HG02938 (cell line): ENCODE measurements at regions not wholly inside any gene's neighbourhood (a gene's known extent, or its start where the extent isn't known, plus 50 kb on each side); places are given as distances from the start of the nearest gene placed in this dataset.

Source experiments
- ATAC-seq: cut with Tn5 transposase; IDR thresholded peaks from one replicate; pipeline ENCODE4 v1.9.1; 2021; ENCODE audit warnings: mild to moderate bottlenecking, moderate library complexity; ENCODE audit not compliant: unreplicated experiment

- ATAC-seq = no peak
Measured at GRCh38 chr2:7207631-7208030, 290.4 kb downstream of the RNF144A start.

DNA sequence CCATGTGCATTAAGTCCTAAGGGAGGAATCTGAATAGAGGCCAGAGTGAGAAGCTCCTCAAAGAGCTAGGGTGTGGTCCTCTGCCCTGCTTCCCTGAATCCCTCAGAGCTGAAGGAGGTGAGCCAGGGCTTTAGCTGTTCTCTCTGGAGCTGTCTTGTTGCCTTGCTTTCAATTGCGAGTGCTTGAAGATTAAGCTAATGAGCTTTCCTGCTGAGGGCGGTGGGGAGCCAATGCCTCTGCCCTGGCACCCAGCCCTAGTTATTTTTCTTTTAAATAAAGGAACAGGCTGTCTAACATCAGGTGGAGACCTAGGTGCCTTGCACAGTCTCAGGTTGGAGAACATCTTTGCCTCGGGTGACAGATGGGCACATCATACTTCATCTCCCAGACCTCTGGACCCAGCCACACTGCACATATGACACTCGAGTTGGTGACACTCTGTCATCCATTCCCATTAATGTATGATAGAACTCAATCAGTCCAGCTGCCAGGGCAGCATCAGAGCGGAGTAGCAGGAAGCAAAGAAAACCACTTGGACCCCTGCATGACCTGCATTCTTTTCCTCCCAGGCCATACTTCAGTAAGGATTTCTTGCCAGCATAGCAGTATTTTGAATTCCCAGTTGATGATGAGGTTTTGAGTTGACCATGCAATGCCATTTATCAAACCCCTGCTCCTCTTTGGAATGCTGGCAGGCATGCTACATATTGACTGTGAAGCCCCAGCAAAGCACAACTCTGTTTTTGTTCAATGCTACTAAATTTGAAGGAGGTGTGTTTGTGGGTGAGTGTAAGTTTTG lies 292.7 kb downstream of the RNF144A start:
- no peak for ATAC-seq

DNA sequence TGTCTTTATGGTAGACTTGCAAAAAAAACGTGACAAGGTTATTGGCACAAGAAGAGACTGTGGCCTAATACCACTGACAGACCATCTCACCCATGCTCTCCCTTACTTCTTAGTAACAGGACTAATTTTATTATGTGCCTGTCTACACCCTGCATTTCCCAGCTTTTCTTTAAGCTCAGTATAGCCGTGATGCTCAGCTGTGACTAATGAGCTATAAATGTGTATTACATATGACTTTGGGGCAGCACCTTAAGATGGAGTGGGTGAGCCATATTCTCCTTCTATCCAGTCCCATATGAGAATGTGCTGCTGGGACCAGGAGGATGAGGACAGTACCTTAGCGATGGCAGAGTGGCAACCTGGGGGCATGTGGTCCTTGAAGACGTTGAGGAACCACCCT lies 293.5 kb downstream of the RNF144A start:
- ATAC-seq = no peak

DNA sequence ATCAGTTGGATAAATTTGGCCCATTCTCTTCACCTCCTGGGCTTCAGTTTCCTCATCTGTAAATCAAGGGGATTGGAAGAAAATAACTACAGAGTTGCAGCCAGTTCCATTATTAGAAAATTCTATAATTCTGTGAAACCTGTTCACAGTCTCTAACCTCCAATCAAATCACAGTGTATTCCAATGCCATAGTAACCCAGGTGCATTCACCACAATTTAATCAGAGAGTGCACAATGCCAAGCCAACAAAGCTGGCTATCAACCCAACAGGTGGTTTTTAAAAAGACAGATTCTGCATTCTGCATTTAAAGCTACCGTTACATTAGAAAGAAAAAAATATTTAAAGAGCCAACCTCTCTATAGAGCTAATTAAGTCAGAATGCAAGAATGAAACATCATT lies 308.6 kb downstream of the RNF144A start:
- no peak for ATAC-seq

DNA sequence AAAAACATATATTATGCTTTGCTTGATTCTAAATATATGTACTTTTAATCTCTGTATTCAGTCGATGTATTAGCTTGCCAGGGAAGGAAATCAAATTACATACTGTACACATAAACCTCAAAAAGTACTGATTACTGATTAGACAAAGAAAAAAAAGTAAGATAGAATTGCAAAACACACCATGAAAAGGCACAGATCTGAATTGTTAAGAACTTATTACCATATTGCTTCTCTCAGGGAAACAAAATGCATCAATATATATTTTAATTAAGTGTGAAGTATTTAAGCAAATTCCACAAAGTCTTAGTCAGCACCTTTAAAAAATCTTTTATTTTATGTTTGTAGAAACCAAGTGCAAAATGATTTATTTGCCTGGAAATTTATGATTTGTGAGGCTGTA lies 309.3 kb downstream of the RNF144A start:
- no peak for ATAC-seq

- no peak for ATAC-seq
Measured at GRCh38 chr2:7233126-7233525, 315.9 kb downstream of the RNF144A start.

- ATAC-seq = no peak
Measured at GRCh38 chr2:7237466-7237865, 320.3 kb downstream of the RNF144A start.

- ATAC-seq = no peak
Measured at GRCh38 chr2:7239078-7239477, 321.9 kb downstream of the RNF144A start.

DNA sequence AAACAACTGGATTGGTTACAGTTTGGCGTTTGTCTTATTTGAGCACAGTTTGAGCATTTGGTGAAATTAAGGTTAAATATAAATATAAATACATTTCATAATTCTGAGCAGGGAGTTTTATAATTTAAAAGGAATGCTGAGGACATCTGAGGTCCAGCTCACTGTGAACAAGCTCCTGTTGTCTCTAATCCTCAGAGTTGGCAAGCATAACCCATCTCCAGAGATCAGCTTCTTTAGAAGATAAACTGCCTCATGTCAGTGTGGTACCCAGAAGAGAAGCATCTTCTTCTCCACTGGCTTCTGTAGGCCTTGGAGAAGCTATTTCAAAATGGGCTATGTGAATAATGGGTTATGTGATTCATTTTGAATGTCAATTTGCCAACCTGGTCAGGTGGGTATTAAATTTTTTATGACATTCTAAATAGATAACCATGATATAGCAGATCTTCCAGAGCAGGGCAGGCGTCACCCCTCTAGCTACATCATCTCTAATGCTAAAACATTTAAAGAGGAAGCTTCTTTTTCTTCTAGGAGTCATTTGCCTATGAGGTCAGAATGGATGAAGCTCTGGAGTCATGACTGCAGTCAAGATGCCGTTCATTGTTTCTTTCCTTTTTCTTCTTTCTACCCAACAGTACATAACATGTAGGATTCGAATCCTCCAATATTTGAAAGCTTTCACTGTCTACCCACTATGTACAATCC lies 324.0 kb downstream of the RNF144A start:
- no peak for ATAC-seq

DNA sequence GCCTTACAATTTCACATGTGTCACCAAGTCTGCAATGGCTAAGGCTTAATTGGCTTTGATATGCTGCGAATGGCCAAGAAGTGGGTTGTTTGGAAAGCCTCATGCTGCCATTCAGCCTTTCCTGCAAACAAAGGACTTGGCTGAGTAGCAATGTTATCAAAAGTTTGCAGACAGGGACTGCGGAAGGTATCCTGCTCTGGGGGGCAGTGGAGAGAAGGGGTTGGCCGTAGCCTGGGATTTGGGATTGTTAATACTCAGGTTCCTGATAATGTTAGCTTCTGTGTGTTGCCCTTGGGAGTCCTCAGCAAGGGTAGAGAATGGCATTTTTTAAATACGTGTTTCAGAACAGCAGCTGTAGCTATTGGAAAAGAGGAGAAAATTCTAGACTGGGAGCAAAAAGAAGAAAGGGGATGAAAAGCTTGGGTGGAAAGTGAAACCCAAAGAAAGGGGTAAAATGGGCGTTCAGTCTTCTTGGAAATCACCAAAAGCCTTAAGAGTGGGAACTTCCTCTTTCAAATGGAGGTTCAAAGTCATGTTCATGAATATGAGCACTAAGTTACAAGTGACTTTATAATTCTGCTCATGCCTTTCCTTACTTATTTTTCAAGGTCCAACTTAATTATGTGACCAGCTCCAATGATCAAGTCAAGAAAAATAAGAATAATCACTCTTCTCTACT lies 325.1 kb downstream of the RNF144A start:
- ATAC-seq = no peak

DNA sequence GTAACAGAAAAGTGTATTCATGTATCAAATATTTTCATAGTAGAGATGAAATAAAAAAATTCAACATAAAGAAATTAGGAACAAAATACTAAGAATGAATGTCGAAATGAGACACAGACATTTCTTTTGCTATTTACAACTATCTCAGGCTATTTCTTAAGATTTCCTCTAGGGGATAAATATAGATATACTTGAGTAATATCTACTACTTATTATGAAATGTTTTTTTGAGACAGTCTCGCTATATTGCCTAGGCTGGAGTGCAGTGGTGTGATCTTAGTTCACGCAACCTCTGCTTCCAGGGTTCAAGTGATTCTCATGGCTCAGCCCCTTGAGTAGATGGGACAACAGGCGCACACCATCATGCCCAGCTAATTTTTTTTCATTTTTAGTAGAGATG lies 326.1 kb downstream of the RNF144A start:
- ATAC-seq = no peak

DNA sequence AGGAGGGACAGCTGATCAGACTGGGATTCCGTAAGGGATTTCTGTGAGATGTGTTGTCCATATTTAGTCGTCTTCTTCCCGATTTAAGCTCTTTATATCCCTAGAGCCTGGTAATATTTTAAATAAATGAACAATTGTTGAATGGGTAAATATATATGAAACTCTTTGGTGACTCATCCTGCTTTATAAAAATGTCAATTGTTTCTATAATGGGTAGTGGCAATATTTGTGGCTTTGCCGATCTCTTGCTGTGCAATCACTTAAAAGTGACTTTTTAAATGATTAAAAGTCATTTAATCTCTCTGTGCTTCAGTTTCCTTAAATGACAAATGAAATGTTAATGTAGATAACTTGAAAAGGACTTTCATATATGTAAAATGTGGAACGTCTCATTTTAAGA lies 339.2 kb downstream of the RNF144A start:
- ATAC-seq = no peak

DNA sequence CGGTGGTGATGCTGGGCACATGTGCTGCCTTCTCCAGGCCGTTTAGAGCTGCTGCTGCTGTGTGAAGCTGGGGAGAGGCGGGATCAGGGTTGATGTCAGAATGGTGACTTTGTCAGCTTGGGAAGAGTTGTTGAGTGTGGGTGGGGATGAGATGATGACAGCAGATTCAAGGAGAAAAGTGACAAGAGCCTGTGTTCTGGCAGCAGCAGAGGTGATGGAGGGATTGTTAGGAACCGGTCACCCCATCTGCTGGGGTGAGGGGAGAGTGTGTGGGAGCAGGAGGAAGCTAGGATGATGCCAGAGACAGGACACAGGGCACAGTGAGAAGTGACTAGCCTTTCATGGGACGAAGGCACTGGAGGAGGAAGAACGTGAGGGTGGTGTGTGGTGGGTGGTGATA lies 345.5 kb downstream of the RNF144A start:
- ATAC-seq = no peak

DNA sequence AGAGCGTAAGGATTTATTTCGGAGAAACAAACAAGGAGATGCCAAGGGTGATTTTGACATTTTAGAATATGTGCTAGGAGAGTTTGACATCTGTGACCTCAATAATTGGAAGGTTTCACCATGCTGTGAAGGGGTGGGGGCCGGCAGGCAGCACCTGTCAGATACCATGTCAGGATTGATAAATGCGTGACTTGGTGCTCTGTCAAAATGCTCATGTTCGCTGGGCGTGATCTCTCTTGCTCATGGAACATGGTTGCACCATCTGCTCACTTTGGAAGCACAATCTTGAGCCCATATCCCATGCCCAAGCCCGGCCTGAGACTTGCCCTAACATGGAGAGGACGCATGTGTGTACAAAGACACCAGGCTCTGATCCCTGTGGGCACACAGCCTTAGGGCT lies 347.6 kb downstream of the RNF144A start:
- no peak for ATAC-seq

DNA sequence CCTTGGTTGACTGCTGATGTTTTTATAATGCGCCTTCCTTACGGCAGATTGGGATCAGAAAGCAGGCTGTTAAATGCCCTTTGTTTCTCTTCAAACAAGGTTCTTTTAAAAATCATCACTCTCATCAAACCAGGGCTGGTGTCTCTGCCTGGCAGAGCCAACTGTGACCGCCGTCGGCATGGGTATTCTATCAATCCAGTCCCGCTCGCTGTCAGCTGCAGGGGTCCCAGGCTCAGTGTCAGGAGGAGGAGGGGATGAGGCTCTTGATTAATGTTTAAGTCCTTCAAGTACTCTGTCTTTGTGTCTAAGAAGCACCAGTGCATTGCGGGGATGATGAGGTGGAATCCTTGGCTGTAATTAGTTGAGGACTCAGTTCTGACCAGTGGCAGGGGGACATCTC lies 348.1 kb downstream of the RNF144A start:
- no peak for ATAC-seq

DNA sequence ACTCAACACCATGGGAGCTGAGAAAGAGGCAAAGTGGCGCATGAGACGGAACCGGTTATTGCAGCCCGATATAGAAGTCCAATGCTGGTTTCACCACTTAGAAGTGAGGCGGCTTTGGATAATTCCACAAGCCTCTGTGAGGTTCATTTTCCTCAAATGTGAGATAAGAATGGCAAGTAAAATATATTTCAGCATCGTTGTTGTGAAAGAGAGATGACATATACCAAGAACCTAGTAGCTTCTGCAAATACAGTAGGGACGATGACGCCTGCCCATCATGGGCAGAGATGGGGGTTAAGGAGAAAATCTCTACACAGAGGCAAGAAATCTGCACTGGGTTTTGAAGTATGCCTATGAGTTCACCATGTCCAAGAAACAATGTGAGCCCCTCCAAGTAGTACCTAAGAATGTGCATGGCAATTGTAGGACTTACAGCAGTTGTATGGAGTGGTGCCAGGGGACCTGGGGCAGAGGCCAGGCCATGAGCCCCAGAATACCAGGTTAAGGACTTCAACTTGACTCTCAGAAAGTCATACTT lies 352.0 kb downstream of the RNF144A start:
- ATAC-seq = no peak

DNA sequence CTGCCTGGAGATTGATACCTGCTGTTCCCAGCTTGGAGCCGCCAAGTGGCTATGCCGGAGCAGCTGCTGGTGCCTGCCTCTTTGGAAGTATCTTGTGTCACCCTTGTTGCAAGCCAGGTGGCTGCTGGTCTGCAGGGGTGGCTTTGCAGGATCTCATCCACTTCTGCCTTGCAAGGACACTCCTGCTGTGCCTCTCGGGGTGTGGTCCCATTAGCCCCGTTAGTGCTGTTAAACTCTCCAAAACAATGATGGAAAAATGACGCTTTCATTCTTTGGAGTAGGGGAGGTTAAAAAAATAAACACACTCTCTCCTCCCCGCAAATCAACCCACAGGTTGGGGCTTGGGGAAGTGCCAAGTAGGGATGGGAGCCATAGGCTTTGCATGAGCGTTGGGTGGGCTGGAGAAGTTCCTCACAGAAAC lies 352.8 kb downstream of the RNF144A start:
- no peak for ATAC-seq

DNA sequence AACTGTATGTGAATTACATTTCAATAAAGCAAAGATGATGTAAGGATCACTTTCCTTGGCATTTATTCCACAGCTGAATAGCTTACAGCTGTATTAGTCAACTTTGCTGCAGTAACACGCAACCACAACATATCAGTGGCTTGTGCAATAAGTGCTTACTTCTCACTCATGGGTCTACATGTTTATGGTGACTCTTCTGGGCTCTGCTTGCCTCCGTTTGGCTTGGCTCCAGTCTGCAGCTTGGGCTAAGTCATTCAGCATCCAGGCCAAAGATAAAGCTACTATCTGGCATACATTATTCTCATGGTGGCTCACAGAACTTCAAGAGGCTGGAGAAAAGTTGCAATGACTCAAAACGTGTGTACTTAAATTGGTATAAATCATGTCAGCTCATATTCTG lies 355.0 kb downstream of the RNF144A start:
- ATAC-seq = no peak

DNA sequence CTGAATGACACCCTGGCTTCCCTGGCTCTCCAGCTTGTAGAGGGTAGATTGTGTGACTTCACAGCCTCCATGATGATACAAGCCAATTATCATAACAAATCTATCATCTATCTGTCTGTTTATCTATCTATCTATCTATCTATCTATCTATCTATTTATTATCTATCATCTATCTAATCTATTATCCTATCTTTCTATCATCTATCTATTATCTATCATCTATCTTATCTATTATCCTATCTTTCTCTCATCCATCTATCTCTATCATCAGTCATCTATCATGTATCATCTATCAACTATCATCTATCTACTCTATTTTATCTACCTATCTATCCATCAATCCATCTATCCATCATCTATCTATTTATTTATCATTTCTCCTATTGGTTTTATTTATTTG lies 361.8 kb downstream of the RNF144A start:
- no peak for ATAC-seq

- ATAC-seq = no peak
Measured at GRCh38 chr2:7279421-7279949, 362.3 kb downstream of the RNF144A start.

- ATAC-seq = no peak
Measured at GRCh38 chr2:7280790-7281189, 363.6 kb downstream of the RNF144A start.
